ENCODE measurements at regions not wholly inside any gene's neighbourhood (a gene's known extent, or its start where the extent isn't known, plus 50 kb on each side); places are given as distances from the start of the nearest gene placed in this dataset.

- TF ChIP-seq CTCF (IDR thresholded peaks at IDR 0.05) (no peak), POLR2A (IDR thresholded peaks at IDR 0.05) (no peak)
Measured at GRCh38 chr7:47040795-47041347, 541.0 kb downstream of the TNS3 start.

Data from adrenal gland (tissue), 5 donors.